SK-N-SH treated with all-trans-retinoic acid at 6 μM for 48 hours (cell line): ENCODE measurements at regions not wholly inside any gene's neighbourhood (a gene's known extent, or its start where the extent isn't known, plus 50 kb on each side); places are given as distances from the start of the nearest gene placed in this dataset.
"Not testable (repeated sequence)": the region's sequence is repeated elsewhere in the genome, so short reads cannot be mapped to it uniquely, and the experiment has no call there.

ENCODE experiments used
- ATAC-seq: fragments of 200-7000 bp; cut with Tn5 transposase; 3 replicates; pipeline ENCODE4 v1.9.1; 2020; ENCODE audit warnings: mild to moderate bottlenecking, moderate library complexity
- BACH2 ChIP-seq: fragments of 250-450 bp; sonication (Bioruptor Pico); IDR thresholded peaks from 2 replicates; pipeline ENCODE4 v1.9.0; 2021; ENCODE audit warnings: mild to moderate bottlenecking, borderline replicate concordance
- CSDC2 ChIP-seq: fragments of 250-450 bp; sonication (Bioruptor Pico); IDR thresholded peaks from 2 replicates; pipeline ENCODE4 v1.5.0; 2020; ENCODE audit warnings: mild to moderate bottlenecking, moderate library complexity
- ESRRG ChIP-seq: fragments of 250-450 bp; sonication (Bioruptor Pico); IDR thresholded peaks from 2 replicates; pipeline ENCODE4 v1.6.1; 2021; ENCODE audit warnings: mild to moderate bottlenecking
- GLIS3 ChIP-seq: fragments of 250-450 bp; sonication (Bioruptor Pico); IDR thresholded peaks from 2 replicates; pipeline ENCODE4 v1.5.0; 2020; ENCODE audit warnings: mild to moderate bottlenecking, moderate library complexity
- ISL1 ChIP-seq: fragments of 250-450 bp; sonication (Bioruptor Pico); IDR thresholded peaks from 2 replicates; pipeline ENCODE4 v2.1.2; 2022; ENCODE audit warnings: mild to moderate bottlenecking, moderate library complexity
- OSR1 ChIP-seq: fragments of 250-450 bp; sonication (Bioruptor Pico); IDR thresholded peaks from 2 replicates; pipeline ENCODE4 v1.8.0; 2022; ENCODE audit warnings: moderate library complexity, mild to moderate bottlenecking, inconsistent platforms
- PPARA ChIP-seq: fragments of 250-450 bp; sonication (Bioruptor Pico); IDR thresholded peaks from 2 replicates; pipeline ENCODE4 v1.5.0; 2020; ENCODE audit warnings: mild to moderate bottlenecking, borderline replicate concordance
- RARB ChIP-seq: fragments of 250-450 bp; sonication (Bioruptor Pico); IDR thresholded peaks from 2 replicates; pipeline ENCODE4 v1.8.0; 2021; ENCODE audit warnings: mild to moderate bottlenecking, moderate library complexity
- SNAI2 ChIP-seq: fragments of 250-450 bp; sonication (Bioruptor Pico); IDR thresholded peaks from 2 replicates; pipeline ENCODE4 v1.5.0; 2020; ENCODE audit warnings: mild to moderate bottlenecking, moderate library complexity
- TCF4 ChIP-seq: fragments of 250-450 bp; sonication (Bioruptor Pico); IDR thresholded peaks from 2 replicates; pipeline ENCODE4 v1.8.0; 2021; ENCODE audit warnings: mild to moderate bottlenecking, moderate library complexity, borderline replicate concordance
- TOX ChIP-seq: fragments of 250-450 bp; sonication (Bioruptor Pico); IDR thresholded peaks from 2 replicates; pipeline ENCODE4 v1.8.0; 2021; ENCODE audit warnings: mild to moderate bottlenecking, moderate library complexity, borderline replicate concordance
- ZC3H10 ChIP-seq: fragments of 250-450 bp; sonication (Bioruptor Pico); IDR thresholded peaks from 2 replicates; pipeline ENCODE4 v1.5.1; 2021; ENCODE audit warnings: mild to moderate bottlenecking, moderate library complexity
- ZNF565 ChIP-seq: fragments of 450-650 bp; formaldehyde crosslinking; conservative IDR thresholded peaks from 2 replicates; pipeline ENCODE4 v1.5.0; 2020; ENCODE audit warnings: low read depth, mild to moderate bottlenecking, moderate library complexity
- ZNF70 ChIP-seq: fragments of 450-650 bp; formaldehyde crosslinking; IDR thresholded peaks from 2 replicates; pipeline ENCODE4 v1.5.0; 2020; ENCODE audit warnings: mild to moderate bottlenecking, moderate library complexity
- ZNF8 ChIP-seq: fragments of 450-650 bp; formaldehyde crosslinking; IDR thresholded peaks from 2 replicates; pipeline ENCODE4 v1.5.0; 2020; ENCODE audit warnings: mild to moderate bottlenecking, moderate library complexity
- TF ChIP-seq, protein P1 (sequence below): fragments of 250-450 bp; sonication (Bioruptor Pico); IDR thresholded peaks from 2 replicates; pipeline ENCODE4 v1.8.0; 2021; ENCODE audit warnings: low read depth, mild to moderate bottlenecking, moderate library complexity, borderline replicate concordance
- TF ChIP-seq, protein P2 (sequence below): fragments of 250-450 bp; sonication (Bioruptor Pico); IDR thresholded peaks from 2 replicates; pipeline ENCODE4 v1.8.0; 2020; ENCODE audit warnings: mild to moderate bottlenecking, moderate library complexity, borderline replicate concordance
- TF ChIP-seq, protein P3 (sequence below): fragments of 250-450 bp; sonication (Bioruptor Pico); IDR thresholded peaks from 2 replicates; pipeline ENCODE4 v1.5.1; 2020; ENCODE audit warnings: low read depth, mild to moderate bottlenecking, moderate library complexity
- TF ChIP-seq, protein P4 (sequence below): fragments of 250-450 bp; sonication (Bioruptor Pico); IDR thresholded peaks from 2 replicates; pipeline ENCODE4 v1.5.1; 2021; ENCODE audit warnings: mild to moderate bottlenecking, moderate library complexity
- TF ChIP-seq, protein P5 (sequence below): fragments of 250-450 bp; sonication (Bioruptor Pico); IDR thresholded peaks from 2 replicates; pipeline ENCODE4 v1.5.0; 2020; ENCODE audit warnings: mild to moderate bottlenecking, moderate library complexity

DNA sequence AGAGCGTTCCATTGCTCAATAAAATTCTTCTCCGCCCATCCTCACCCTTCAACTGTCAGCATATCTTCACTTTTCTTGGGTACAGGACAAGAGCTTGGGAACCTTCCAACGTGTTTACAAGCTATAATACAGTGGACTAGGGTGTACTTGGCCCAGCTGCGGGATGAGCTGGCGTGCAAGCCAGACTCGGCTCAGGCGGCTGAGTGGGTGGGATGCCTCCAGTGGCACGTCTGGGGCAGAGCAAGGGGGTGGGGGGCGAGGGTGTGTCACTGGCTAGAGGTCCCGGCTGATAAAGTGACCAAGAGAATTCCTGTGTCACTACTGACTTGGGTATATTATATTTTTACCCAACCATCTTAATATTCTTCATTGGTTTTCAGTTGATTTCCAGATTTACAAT, 179.7 kb downstream of the EVA1A start:
- TF ChIP-seq BACH2 (CRISPR knock-in tag) (no peak), ZNF70 (CRISPR knock-in tag) (no peak)
- ATAC-seq: no peak

DNA sequence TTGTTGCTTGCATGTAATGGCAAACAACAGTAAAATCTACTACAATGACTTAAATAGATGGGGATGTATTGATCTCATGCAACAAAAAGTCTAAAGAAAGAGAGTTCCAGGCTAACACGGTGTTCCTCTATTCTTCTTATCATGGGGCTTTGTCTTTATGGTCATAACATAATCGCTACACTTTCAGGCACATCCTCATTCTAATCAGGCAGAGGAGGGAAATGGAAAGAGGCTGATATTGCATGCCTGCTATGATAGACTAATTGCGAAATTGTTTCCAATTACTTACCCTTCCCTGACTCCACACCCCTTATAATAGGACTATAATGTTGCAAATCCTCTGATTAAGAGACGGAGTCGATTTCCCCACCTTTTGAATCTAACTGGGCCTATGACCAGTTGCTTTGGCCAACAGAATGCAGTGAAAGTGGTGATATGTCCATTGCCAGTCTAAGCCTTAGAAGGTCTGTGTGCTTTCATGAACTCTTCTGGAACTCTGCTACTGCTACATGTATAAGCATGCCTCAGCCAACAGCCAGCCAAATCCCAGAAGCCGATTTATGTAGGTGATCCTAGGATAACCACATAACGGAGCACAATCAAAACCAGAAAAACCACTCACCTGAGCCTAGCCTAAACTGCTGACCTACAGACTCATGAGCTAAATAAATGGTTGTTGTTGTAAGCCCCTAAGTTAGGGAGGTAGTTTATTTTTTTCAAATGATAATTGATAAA, 180.3 kb upstream of the TACR1 start:
- no peak for ATAC-seq
- TF ChIP-seq RARB: no peak
- no peak for TF ChIP-seq SNAI2 (CRISPR knock-in tag)
- TF ChIP-seq, protein P1, sequence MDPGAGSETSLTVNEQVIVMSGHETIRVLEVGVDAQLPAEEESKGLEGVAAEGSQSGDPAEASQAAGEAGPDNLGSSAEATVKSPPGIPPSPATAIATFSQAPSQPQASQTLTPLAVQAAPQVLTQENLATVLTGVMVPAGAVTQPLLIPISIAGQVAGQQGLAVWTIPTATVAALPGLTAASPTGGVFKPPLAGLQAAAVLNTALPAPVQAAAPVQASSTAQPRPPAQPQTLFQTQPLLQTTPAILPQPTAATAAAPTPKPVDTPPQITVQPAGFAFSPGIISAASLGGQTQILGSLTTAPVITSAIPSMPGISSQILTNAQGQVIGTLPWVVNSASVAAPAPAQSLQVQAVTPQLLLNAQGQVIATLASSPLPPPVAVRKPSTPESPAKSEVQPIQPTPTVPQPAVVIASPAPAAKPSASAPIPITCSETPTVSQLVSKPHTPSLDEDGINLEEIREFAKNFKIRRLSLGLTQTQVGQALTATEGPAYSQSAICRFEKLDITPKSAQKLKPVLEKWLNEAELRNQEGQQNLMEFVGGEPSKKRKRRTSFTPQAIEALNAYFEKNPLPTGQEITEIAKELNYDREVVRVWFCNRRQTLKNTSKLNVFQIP: no peak
- no peak for TF ChIP-seq PPARA (CRISPR knock-in tag)
- TF ChIP-seq, protein P2, sequence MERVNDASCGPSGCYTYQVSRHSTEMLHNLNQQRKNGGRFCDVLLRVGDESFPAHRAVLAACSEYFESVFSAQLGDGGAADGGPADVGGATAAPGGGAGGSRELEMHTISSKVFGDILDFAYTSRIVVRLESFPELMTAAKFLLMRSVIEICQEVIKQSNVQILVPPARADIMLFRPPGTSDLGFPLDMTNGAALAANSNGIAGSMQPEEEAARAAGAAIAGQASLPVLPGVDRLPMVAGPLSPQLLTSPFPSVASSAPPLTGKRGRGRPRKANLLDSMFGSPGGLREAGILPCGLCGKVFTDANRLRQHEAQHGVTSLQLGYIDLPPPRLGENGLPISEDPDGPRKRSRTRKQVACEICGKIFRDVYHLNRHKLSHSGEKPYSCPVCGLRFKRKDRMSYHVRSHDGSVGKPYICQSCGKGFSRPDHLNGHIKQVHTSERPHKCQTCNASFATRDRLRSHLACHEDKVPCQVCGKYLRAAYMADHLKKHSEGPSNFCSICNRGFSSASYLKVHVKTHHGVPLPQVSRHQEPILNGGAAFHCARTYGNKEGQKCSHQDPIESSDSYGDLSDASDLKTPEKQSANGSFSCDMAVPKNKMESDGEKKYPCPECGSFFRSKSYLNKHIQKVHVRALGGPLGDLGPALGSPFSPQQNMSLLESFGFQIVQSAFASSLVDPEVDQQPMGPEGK (CRISPR knock-in tag): no peak
- TF ChIP-seq ZC3H10 (CRISPR knock-in tag): no peak
- no peak for TF ChIP-seq ZNF8
- TF ChIP-seq ESRRG: no peak
- no peak for TF ChIP-seq TOX
- no peak for TF ChIP-seq GLIS3 (CRISPR knock-in tag)
- no peak for TF ChIP-seq CSDC2 (CRISPR knock-in tag)
- no peak for TF ChIP-seq ZNF565 (CRISPR knock-in tag)
- no peak for TF ChIP-seq TCF4 (CRISPR knock-in tag)

DNA sequence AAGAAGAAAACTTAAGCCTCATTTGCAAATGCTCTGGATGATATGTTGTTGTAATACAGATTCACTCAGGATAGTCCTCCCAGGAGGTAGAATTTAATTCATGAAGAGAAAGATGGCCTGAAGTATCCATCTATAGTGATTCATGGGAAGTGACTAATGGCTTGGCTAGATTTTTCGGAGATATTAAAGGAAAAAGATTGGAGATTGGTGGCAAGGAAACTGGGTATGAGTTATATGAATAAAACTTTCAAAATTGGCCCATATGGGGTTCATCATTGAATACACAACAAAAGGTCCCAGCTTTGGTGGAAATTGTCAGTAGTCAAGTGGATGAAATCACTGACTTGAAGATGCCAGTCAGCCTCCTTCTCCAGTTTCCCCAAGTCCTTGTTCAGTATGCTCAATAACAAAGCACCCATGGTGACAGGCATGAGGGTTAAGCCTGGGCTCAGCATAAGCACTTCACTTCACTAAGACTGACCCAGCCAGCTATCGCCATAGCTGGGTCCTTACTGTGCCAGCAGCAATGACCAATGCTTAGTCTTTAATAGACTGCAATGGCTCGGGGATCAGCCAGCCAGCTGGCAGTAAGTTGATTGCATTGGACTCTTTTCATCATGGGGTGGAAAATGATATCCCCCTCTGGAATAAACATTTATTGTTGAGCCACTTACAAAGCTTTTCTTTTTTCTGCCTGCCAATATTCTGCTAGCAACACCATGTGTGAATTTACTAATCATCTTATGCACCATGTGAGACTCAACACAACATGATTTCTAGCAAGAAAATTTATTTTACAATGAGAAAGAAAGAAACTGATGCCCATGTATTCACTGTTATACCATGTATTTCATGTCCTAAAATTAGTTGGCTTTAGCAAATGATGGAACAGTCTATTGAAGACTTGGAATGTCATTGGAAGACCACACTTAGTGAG, 176.6 kb upstream of the TACR1 start:
- TF ChIP-seq ISL1 (CRISPR knock-in tag) (no peak), BACH2 (CRISPR knock-in tag) (no peak), SNAI2 (CRISPR knock-in tag) (no peak), OSR1 (CRISPR knock-in tag) (no peak), ZNF70 (CRISPR knock-in tag) (no peak), CSDC2 (CRISPR knock-in tag) (no peak), ZNF8 (no peak), PPARA (CRISPR knock-in tag) (no peak), ZC3H10 (CRISPR knock-in tag) (no peak)
- TF ChIP-seq, protein P3, sequence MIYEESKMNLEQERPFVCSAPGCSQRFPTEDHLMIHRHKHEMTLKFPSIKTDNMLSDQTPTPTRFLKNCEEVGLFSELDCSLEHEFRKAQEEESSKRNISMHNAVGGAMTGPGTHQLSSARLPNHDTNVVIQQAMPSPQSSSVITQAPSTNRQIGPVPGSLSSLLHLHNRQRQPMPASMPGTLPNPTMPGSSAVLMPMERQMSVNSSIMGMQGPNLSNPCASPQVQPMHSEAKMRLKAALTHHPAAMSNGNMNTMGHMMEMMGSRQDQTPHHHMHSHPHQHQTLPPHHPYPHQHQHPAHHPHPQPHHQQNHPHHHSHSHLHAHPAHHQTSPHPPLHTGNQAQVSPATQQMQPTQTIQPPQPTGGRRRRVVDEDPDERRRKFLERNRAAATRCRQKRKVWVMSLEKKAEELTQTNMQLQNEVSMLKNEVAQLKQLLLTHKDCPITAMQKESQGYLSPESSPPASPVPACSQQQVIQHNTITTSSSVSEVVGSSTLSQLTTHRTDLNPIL (CRISPR knock-in tag): no peak
- TF ChIP-seq, protein P4, sequence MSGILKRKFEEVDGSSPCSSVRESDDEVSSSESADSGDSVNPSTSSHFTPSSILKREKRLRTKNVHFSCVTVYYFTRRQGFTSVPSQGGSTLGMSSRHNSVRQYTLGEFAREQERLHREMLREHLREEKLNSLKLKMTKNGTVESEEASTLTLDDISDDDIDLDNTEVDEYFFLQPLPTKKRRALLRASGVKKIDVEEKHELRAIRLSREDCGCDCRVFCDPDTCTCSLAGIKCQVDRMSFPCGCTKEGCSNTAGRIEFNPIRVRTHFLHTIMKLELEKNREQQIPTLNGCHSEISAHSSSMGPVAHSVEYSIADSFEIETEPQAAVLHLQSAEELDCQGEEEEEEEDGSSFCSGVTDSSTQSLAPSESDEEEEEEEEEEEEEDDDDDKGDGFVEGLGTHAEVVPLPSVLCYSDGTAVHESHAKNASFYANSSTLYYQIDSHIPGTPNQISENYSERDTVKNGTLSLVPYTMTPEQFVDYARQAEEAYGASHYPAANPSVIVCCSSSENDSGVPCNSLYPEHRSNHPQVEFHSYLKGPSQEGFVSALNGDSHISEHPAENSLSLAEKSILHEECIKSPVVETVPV (CRISPR knock-in tag): no peak
- TF ChIP-seq, protein P5, sequence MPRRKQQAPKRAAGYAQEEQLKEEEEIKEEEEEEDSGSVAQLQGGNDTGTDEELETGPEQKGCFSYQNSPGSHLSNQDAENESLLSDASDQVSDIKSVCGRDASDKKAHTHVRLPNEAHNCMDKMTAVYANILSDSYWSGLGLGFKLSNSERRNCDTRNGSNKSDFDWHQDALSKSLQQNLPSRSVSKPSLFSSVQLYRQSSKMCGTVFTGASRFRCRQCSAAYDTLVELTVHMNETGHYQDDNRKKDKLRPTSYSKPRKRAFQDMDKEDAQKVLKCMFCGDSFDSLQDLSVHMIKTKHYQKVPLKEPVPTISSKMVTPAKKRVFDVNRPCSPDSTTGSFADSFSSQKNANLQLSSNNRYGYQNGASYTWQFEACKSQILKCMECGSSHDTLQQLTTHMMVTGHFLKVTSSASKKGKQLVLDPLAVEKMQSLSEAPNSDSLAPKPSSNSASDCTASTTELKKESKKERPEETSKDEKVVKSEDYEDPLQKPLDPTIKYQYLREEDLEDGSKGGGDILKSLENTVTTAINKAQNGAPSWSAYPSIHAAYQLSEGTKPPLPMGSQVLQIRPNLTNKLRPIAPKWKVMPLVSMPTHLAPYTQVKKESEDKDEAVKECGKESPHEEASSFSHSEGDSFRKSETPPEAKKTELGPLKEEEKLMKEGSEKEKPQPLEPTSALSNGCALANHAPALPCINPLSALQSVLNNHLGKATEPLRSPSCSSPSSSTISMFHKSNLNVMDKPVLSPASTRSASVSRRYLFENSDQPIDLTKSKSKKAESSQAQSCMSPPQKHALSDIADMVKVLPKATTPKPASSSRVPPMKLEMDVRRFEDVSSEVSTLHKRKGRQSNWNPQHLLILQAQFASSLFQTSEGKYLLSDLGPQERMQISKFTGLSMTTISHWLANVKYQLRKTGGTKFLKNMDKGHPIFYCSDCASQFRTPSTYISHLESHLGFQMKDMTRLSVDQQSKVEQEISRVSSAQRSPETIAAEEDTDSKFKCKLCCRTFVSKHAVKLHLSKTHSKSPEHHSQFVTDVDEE: no peak
- peak; percentile 74 for ATAC-seq

DNA sequence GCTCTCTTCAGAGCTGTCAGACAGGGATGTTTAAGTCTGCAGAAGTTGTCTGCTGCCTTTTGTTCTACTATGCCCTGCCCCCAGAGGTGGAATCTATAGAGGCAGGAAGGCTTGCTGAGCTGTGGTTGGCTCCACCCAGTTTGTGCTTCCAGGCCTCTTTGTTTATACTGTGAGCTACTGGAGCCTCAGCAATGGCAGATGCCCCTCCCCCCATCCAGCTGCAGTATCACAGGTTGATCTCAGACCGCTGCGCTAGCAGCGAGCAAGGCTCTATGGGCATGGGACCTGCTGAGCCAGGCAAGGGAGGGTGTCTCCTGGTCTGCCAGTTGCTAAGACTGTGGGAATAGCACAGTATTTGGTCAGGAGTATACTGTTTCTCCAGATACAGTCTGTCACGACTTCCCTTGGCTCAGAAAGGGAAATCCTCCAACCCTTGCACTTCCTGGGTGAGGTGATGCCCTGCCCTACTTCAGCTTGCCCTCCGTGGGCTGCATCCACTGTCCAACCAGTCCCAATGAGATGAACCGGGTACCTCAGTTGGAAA, 175.2 kb upstream of the TACR1 start:
- ATAC-seq: not testable (repeated sequence)
